ENCODE measurements at regions not wholly inside any gene's neighbourhood (a gene's known extent, or its start where the extent isn't known, plus 50 kb on each side); places are given as distances from the start of the nearest gene placed in this dataset.

DNA sequence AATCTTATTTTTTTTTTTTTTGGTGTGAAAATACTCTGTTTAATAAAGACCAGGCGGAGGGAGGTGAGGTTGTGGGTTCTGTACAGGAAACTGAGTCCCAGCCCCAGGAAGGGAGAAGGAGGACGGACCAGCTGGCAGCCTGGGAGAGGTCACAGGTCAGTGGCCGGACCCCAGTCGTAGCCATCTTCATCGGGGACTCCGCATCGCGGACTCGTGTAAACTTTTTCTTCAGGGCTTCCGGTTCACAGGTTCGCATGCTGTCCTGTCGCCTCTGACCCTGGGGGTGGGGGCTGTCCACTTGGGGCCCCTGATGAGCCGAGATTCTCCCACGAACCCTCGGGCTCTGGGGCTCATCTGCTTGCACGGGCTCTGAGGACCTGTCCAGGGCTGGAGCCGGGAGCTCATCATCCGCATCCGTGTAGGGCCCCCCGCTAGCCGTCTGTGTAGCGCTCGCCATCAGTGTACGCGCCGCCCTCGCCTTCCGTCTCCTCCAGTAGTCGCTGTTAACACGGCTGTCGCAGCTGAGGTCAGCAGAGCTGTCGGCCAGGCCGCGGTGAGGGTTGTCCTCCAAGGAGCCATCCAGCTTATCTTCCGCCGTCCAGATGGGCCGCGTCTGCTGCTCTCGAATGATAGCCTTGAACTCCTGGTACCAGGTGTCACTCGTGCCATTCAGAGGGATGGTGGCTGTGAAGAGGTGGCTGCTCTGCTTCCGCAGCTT, 975.7 kb upstream of the PRMT6 start:
- H3K4me1 ChIP-seq (ENCODE audit: insufficient read depth, low read length) = no peaks in the 10 kb centered on the region
- H2BK20ac ChIP-seq (ENCODE audit: low read depth, low read length, poor library complexity, severe bottlenecking) = no peak overlapping the region
- no peak overlapping the region for H3K18ac ChIP-seq (ENCODE audit: insufficient read length, low read depth, low read length)
- WGBS (ENCODE audit: extremely low coverage, insufficient read length, low lambda C conversion rate) = no CpG with 5 or more reads among the region's 41 CpGs
- H3K27ac Mint-ChIP-seq = no peak overlapping the region
- H3K4me1 Mint-ChIP-seq = no peaks in the 10 kb centered on the region
- no peak overlapping the region for H3K27ac ChIP-seq (ENCODE audit: insufficient read length, low read depth, low read length)
- H3T11ph ChIP-seq (ENCODE audit: low read length) = no peak overlapping the region
- TF ChIP-seq, protein P1, sequence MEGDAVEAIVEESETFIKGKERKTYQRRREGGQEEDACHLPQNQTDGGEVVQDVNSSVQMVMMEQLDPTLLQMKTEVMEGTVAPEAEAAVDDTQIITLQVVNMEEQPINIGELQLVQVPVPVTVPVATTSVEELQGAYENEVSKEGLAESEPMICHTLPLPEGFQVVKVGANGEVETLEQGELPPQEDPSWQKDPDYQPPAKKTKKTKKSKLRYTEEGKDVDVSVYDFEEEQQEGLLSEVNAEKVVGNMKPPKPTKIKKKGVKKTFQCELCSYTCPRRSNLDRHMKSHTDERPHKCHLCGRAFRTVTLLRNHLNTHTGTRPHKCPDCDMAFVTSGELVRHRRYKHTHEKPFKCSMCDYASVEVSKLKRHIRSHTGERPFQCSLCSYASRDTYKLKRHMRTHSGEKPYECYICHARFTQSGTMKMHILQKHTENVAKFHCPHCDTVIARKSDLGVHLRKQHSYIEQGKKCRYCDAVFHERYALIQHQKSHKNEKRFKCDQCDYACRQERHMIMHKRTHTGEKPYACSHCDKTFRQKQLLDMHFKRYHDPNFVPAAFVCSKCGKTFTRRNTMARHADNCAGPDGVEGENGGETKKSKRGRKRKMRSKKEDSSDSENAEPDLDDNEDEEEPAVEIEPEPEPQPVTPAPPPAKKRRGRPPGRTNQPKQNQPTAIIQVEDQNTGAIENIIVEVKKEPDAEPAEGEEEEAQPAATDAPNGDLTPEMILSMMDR (conservative IDR thresholded peaks at IDR 0.05) = no peak
- no peaks in the 10 kb centered on the region for H3K79me1 ChIP-seq (ENCODE audit: insufficient read depth, low read depth, low read length, poor library complexity, severe bottlenecking)
- H3K14ac ChIP-seq (ENCODE audit: insufficient read depth, low read length) = no peak overlapping the region; the same call in 1 of the 2 replicates
- no peak overlapping the region for H4K5ac ChIP-seq (ENCODE audit: insufficient read length, low read depth, low read length)
- H4K8ac ChIP-seq (replicated peaks; ENCODE audit: insufficient read length, low read depth, low read length) = no peak overlapping the region
- H4K20me1 ChIP-seq (ENCODE audit: control insufficient read depth, insufficient read depth, insufficient read length) = no peaks in the 10 kb centered on the region
- H3K9me3 ChIP-seq (ENCODE audit: control insufficient read depth, low read depth, low read length) = no peaks in the 10 kb centered on the region
- H3K9me3 Mint-ChIP-seq = no peaks in the 10 kb centered on the region; a peak in 1 of 5 replicates
- no peak overlapping the region for H2BK5ac ChIP-seq (ENCODE audit: insufficient read length, low read length)
- peaks cover 28% of the 10 kb centered on the region for H3K27me3 Mint-ChIP-seq (ENCODE audit: low read depth)
- H3K36me3 Mint-ChIP-seq (ENCODE audit: insufficient read depth in 1 of 3, low read depth in 3 of 3) = no peaks in the 10 kb centered on the region
- no peaks in the 10 kb centered on the region for H3K27me3 ChIP-seq (ENCODE audit: insufficient read depth, low read length)
- no peak overlapping the region for H3K56ac ChIP-seq (ENCODE audit: insufficient read length, low read depth, low read length)
- H3K4ac ChIP-seq (ENCODE audit: low read depth, low read length) = no peak overlapping the region
- H4K91ac ChIP-seq (ENCODE audit: insufficient read length, low read depth, low read length) = no peak overlapping the region
- no peak overlapping the region for H2BK120ac ChIP-seq (ENCODE audit: low read depth, low read length, poor library complexity, severe bottlenecking)
- H3K23me2 ChIP-seq (ENCODE audit: insufficient read length, low read depth, low read length, poor library complexity, severe bottlenecking) = no peaks in the 10 kb centered on the region
- no peak overlapping the region for H2BK15ac ChIP-seq (ENCODE audit: low read depth, low read length)
- no peak for DNase-seq
- no peak overlapping the region for H3K23ac ChIP-seq (ENCODE audit: insufficient read length, low read depth, low read length)
- no peaks in the 10 kb centered on the region for H3K79me2 ChIP-seq (ENCODE audit: insufficient read depth, low read length)
- H2AFZ ChIP-seq (ENCODE audit: low read length) = no peak overlapping the region
- H2BK12ac ChIP-seq (ENCODE audit: insufficient read length, low read depth, low read length) = no peak overlapping the region
- no peak overlapping the region for H3K9ac ChIP-seq (ENCODE audit: extremely low read depth, insufficient read length, low read length)
- no peak overlapping the region for H3K4me2 ChIP-seq (ENCODE audit: insufficient read depth, insufficient read length, low read length)
- H2AK5ac ChIP-seq (ENCODE audit: insufficient read length, low read length) = no peak overlapping the region
- no peak overlapping the region for H3K4me3 Mint-ChIP-seq

Measured in H9 (cell line).